ENCODE measurements at regions not wholly inside any gene's neighbourhood (a gene's known extent, or its start where the extent isn't known, plus 50 kb on each side); places are given as distances from the start of the nearest gene placed in this dataset.
"Not testable (repeated sequence)": the region's sequence is repeated elsewhere in the genome, so short reads cannot be mapped to it uniquely, and the experiment has no call there.

DNA sequence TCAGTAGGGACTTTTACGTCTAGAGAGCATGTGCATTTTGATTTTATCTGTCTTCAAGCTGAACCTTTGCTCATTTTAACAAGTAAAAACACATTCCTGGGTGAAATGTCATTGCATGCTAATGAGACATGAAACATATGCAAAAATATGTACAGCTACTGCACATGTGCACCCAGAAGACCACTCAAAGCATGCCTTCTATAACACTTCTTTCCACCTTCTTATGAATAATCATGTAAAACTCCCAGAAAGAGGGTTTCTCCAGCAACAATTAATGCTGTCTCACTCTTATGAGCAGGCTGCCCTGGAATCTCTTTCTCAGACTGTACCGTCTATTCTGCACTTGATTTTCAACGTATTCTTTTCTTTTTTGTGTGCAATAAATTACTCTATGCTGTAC is 4148.1 kb upstream of the TPTE start:
- not testable (repeated sequence) for TF ChIP-seq POLR2A, EP300, CTCF, POLR2AphosphoS5 (IDR thresholded peaks at IDR 0.05)
